Left lung (tissue), 4 donors: ENCODE measurements at regions not wholly inside any gene's neighbourhood (a gene's known extent, or its start where the extent isn't known, plus 50 kb on each side); places are given as distances from the start of the nearest gene placed in this dataset.

Source experiments
- ATAC-seq: fragments of 200-7000 bp; cut with Tn5 transposase; one replicate; pipeline ENCODE4 v1.9.1; 2020; ENCODE audit warnings: moderate library complexity
- DNase-seq, 4 donors: peaks; one replicate each; pipeline ENCODE4 v3.0.0-alpha.2; 2013 to 2020
- H3K27ac ChIP-seq, 2 donors: fragments of 200-600 bp; sonication (generic) in 1 of 2; one replicate each; pipeline versions ENCODE4 v1.5.0 to v1.8.0; 2020 to 2021
- H3K27me3 ChIP-seq, 2 donors: fragments of 200-600 bp; sonication (generic) in 1 of 2; one replicate each; pipeline versions ENCODE4 v1.5.0 to v1.8.0; 2020 to 2021
- H3K36me3 ChIP-seq, 2 donors: fragments of 200-600 bp; sonication (generic) in 1 of 2; one replicate each; pipeline versions ENCODE4 v1.5.0 to v1.8.0; 2020 to 2021
- H3K4me1 ChIP-seq, 2 donors: fragments of 200-600 bp; one replicate each; pipeline ENCODE4 v1.8.0; 2021
- H3K4me3 ChIP-seq, 2 donors: fragments of 200-600 bp; sonication (generic) in 1 of 2; one replicate each; pipeline versions ENCODE4 v1.5.0 to v1.8.0; 2020 to 2021; ENCODE audit warnings: mild to moderate bottlenecking in 1 of 2
- H3K9me3 ChIP-seq, 2 donors: fragments of 200-600 bp; sonication (generic) in 1 of 2; one replicate each; pipeline versions ENCODE4 v1.5.0 to v1.8.0; 2020 to 2021
- intact Hi-C, 2 donors: fragments of 100-400 bp; cut with DNase I; formaldehyde crosslinking; loops; one replicate each; pipeline versions ENCODE4 v1.11.2 to v1.14.2; 2022
- TF ChIP-seq, protein P1 (sequence below), 2 donors: fragments of 200-600 bp; sonication (generic) in 1 of 2; IDR thresholded peaks; one replicate each; pipeline versions ENCODE4 v1.5.0 to v1.8.0; 2021; ENCODE audit warnings: antibody characterized with exemption in 2 of 2
- donor health status: DM: no; HTN: yes; CAD: no.
- donor health status: DM: no; HTN: no; CAD: no.

DNA sequence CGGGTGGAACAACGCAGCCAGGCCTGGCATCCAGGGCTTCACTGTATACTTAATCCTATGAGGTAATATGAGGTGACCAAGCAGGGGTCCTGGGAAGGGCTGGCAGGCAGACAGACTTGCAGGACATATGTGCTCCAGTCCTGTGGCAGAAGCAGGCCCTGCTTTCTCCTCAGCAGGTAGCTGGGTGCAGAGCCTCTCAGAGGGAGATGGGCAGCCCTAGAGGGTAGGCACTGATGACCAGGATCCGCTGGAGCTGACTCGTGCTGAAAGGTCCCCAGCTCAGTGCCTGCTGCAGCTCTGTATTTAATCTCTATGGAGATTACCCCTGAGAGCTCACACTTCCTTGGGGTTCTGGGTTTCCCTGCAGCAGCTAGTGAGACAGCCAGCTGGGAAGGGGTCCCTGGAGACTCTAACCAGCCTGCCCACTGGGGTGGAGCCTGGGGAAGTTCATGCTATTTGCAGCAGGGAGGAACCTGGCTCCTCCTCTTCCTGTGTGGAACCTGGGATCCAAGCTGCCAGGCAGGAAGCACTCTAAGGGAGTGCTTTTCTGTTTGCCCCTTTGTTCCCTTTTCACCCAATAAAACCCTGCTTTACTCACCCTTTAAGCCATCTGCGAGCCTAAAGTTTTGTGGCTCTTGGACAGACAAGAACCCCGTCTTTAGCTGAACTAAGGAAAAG is 339.2 kb downstream of the DCAF12L2 start:
- Histone ChIP-seq H3K4me3 (no peak overlapping the region), H3K4me1 (no peaks in the 10 kb centered on the region), H3K36me3 (no peaks in the 10 kb centered on the region), H3K9me3 (no peaks in the 10 kb centered on the region), H3K27me3 (no peaks in the 10 kb centered on the region), H3K27ac (no peak overlapping the region)
- DNase-seq (no peak), ATAC-seq (no peak)
- intact Hi-C loops = no loop called here
- TF ChIP-seq, protein P1, sequence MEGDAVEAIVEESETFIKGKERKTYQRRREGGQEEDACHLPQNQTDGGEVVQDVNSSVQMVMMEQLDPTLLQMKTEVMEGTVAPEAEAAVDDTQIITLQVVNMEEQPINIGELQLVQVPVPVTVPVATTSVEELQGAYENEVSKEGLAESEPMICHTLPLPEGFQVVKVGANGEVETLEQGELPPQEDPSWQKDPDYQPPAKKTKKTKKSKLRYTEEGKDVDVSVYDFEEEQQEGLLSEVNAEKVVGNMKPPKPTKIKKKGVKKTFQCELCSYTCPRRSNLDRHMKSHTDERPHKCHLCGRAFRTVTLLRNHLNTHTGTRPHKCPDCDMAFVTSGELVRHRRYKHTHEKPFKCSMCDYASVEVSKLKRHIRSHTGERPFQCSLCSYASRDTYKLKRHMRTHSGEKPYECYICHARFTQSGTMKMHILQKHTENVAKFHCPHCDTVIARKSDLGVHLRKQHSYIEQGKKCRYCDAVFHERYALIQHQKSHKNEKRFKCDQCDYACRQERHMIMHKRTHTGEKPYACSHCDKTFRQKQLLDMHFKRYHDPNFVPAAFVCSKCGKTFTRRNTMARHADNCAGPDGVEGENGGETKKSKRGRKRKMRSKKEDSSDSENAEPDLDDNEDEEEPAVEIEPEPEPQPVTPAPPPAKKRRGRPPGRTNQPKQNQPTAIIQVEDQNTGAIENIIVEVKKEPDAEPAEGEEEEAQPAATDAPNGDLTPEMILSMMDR (IDR thresholded peaks at IDR 0.05) = no peak

DNA sequence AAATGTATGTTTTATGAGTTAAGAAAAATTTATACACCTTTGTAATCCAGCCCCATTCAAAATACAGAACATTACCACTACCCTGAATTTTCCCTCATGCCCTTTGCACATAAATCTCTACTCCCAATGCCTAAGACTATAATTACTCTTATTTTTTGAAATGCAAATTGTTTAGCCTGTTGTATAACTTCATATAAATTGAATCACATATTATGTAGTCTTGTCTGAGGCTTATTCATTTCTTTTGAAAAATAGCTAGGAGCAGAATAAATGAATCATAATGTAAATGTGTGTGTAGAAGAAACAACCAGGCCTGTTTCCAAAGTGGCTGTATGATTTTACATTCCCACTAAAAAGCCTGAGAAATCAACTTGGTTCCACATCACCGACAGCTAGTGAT is 319.8 kb downstream of the DCAF12L2 start:
- intact Hi-C loops = no loop called here
- DNase-seq (no peak), ATAC-seq (no peak)
- no peak overlapping the region for H3K27ac ChIP-seq
- H3K36me3 ChIP-seq = no peaks in the 10 kb centered on the region
- TF ChIP-seq, protein P1 (IDR thresholded peaks at IDR 0.05) = no peak
- H3K27me3 ChIP-seq = no peaks in the 10 kb centered on the region
- H3K4me1 ChIP-seq = no peaks in the 10 kb centered on the region
- H3K9me3 ChIP-seq = no peaks in the 10 kb centered on the region
- H3K4me3 ChIP-seq = no peak overlapping the region

DNA sequence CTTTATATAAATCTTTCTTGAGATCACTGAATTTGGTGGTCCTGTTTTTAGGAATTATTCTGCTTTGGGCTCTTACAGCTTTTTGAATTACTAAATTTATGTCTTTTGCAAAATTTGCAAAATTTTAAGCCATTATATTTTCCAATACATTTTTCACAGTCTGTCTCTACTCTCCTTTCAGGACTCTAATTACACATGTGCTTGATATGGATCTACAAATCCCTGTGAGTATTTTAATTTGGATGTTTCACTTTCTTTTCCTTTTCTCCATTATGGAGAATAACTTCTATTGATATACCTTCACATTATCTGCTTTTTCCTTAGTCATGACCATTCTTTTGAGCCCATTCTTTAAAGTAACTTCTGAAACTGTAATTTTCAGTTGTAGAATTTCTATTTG is 315.4 kb downstream of the DCAF12L2 start:
- TF ChIP-seq, protein P1 (IDR thresholded peaks at IDR 0.05) = no peak
- Histone ChIP-seq H3K36me3 (no peaks in the 10 kb centered on the region), H3K9me3 (no peaks in the 10 kb centered on the region), H3K27me3 (no peaks in the 10 kb centered on the region), H3K4me3 (no peak overlapping the region), H3K27ac (no peak overlapping the region), H3K4me1 (no peaks in the 10 kb centered on the region)
- no peak for DNase-seq
- no peak for ATAC-seq
- intact Hi-C loops = no loop called here

DNA sequence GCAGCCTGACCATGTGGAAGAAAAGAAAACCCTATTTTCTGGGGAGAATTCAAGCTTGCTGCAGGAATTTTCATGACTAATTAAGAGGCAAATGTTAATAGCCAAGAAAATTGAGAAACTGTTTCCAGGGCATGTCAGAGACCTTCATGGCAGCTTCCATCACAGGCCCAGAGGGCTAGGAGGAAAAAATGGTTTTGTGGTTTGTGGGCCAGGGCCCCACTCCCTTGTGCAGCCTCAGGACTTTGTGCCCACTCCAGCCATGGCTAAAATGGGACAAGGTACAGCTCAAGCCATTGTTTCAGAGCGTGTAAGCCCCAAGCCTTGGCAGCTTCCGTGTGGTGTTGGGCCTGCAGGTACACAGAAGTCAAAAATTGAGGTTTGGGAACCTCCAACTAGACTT is 282.9 kb downstream of the DCAF12L2 start:
- Histone ChIP-seq H3K27me3 (no peaks in the 10 kb centered on the region), H3K9me3 (peaks cover 0 to 7% of the 10 kb centered on the region in 2 donors), H3K4me1 (no peaks in the 10 kb centered on the region), H3K4me3 (no peak overlapping the region), H3K27ac (no peak overlapping the region), H3K36me3 (no peaks in the 10 kb centered on the region)
- ATAC-seq (no peak), DNase-seq (no peak)
- intact Hi-C loops = no loop called here
- TF ChIP-seq, protein P1 (IDR thresholded peaks at IDR 0.05) = no peak

DNA sequence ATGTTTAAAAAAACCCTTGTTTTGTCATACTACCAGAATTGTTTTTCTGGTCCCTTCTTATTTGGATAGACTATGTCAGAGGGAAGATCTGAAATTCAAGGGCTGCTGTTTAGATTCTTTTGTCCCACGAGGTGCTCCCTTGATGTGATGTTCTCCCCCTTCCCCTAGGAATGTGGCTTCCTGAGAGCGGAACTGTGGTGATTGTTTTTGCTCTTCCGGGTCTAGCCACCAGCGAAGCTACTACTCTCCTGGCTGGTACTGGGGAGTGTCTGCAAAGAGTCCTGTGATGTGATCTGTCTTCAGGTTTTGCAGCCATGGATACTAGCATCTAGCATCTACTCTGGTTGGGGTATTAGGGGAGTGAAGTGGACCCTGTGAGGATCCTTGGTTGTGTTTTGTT is 271.1 kb downstream of the DCAF12L2 start:
- H3K36me3 ChIP-seq = no peaks in the 10 kb centered on the region
- no peak for ATAC-seq

More for the DNA sequence above, 271.1 kb downstream of the DCAF12L2 start:
- Histone ChIP-seq H3K4me3 (no peak overlapping the region), H3K4me1 (no peaks in the 10 kb centered on the region), H3K27me3 (no peaks in the 10 kb centered on the region), H3K9me3 (no peaks in the 10 kb centered on the region), H3K27ac (no peak overlapping the region)
- DNase-seq = no peak
- TF ChIP-seq, protein P1 (IDR thresholded peaks at IDR 0.05) = no peak
- intact Hi-C loops = no loop called here
